ENCODE measurements at regions not wholly inside any gene's neighbourhood (a gene's known extent, or its start where the extent isn't known, plus 50 kb on each side); places are given as distances from the start of the nearest gene placed in this dataset.

DNA sequence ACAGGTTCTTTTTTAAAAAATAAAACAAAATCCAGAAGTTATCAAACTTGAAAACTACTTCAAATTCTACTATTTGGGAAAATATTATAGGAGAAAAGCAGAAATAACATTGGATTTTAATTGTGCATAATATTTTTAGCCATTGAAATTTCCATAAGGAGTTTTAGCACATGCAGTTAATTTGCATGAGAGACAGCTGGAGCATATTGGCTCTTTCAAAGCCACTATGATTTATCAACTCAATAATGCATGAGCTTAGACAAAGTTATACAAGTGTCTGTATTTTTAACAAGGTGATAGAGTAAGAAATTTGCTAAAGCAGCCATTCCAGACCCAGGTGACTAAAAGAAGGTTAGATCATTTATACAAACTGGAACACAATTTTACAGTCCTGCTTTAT, 189.0 kb upstream of the TFAP2D start:
- H3K27me3 ChIP-seq (replicated peaks; ENCODE audit: control insufficient read depth, insufficient read depth, low read length), result no peaks in the 10 kb centered on the region
- H3K9me3 ChIP-seq, result no peaks in the 10 kb centered on the region
- CTCF ChIA-PET, result no interaction called here
- Mint-ChIP-seq H3K9me3 (ENCODE audit: unreplicated experiment) (no peaks in the 10 kb centered on the region), H3K36me3 (ENCODE audit: insufficient read depth, unreplicated experiment) (no peaks in the 10 kb centered on the region), H3K4me1 (ENCODE audit: low read depth, unreplicated experiment) (no peaks in the 10 kb centered on the region), H3K27me3 (ENCODE audit: insufficient read depth, unreplicated experiment) (no peaks in the 10 kb centered on the region), H3K27ac (ENCODE audit: unreplicated experiment) (no peak overlapping the region), H3K4me3 (ENCODE audit: unreplicated experiment) (no peak overlapping the region)
- TF ChIP-seq, protein P1, sequence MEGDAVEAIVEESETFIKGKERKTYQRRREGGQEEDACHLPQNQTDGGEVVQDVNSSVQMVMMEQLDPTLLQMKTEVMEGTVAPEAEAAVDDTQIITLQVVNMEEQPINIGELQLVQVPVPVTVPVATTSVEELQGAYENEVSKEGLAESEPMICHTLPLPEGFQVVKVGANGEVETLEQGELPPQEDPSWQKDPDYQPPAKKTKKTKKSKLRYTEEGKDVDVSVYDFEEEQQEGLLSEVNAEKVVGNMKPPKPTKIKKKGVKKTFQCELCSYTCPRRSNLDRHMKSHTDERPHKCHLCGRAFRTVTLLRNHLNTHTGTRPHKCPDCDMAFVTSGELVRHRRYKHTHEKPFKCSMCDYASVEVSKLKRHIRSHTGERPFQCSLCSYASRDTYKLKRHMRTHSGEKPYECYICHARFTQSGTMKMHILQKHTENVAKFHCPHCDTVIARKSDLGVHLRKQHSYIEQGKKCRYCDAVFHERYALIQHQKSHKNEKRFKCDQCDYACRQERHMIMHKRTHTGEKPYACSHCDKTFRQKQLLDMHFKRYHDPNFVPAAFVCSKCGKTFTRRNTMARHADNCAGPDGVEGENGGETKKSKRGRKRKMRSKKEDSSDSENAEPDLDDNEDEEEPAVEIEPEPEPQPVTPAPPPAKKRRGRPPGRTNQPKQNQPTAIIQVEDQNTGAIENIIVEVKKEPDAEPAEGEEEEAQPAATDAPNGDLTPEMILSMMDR (IDR thresholded peaks at IDR 0.05; ENCODE audit: insufficient read depth in 1 of 2, low read depth in 1 of 2, low read length in 1 of 2, severe bottlenecking in 1 of 2, unreplicated experiment in 1 of 2), result no peak
- BruUV-seq (replicated peaks), result no TSS peak
- POLR2A ChIA-PET, result no interaction called here
- no peaks in the 10 kb centered on the region for H3K36me3 ChIP-seq (ENCODE audit: control insufficient read depth, insufficient read depth, low read length)
- no peak overlapping the region for H3K4me3 ChIP-seq (ENCODE audit: low read depth, low read length)
- DNase-seq, result no peak
- 0 out of 2 replicates have a peak, but pooled peaks cover 4% of the 10 kb centered on the region for H3K4me1 ChIP-seq
- intact Hi-C loops (cut with micrococcal nuclease; ENCODE audit: unreplicated experiment), result no loop called here

GRCh38 chr6:50527985-50528384, 185.3 kb upstream of the TFAP2D start:
- Histone ChIP-seq H3K4me3 (ENCODE audit: low read depth, low read length) (no peak overlapping the region), H3K9me3 (no peaks in the 10 kb centered on the region), H3K4me1 (0 out of 2 replicates have a peak, but pooled peaks cover 4% of the 10 kb centered on the region), H3K36me3 (ENCODE audit: control insufficient read depth, insufficient read depth, low read length) (no peaks in the 10 kb centered on the region), H3K27me3 (replicated peaks; ENCODE audit: control insufficient read depth, insufficient read depth, low read length) (no peaks in the 10 kb centered on the region)
- DNase-seq, result no peak
- Mint-ChIP-seq H3K4me1 (ENCODE audit: low read depth, unreplicated experiment) (no peaks in the 10 kb centered on the region), H3K27ac (ENCODE audit: unreplicated experiment) (no peak overlapping the region), H3K4me3 (ENCODE audit: unreplicated experiment) (no peak overlapping the region), H3K9me3 (ENCODE audit: unreplicated experiment) (no peaks in the 10 kb centered on the region), H3K36me3 (ENCODE audit: insufficient read depth, unreplicated experiment) (no peaks in the 10 kb centered on the region), H3K27me3 (ENCODE audit: insufficient read depth, unreplicated experiment) (no peaks in the 10 kb centered on the region)
- ChIA-PET CTCF (no interaction called here), POLR2A (no interaction called here)
- TF ChIP-seq, protein P1 (IDR thresholded peaks at IDR 0.05; ENCODE audit: insufficient read depth in 1 of 2, low read depth in 1 of 2, low read length in 1 of 2, severe bottlenecking in 1 of 2, unreplicated experiment in 1 of 2), result no peak
- no TSS peak for BruUV-seq (replicated peaks)
- intact Hi-C loops (cut with micrococcal nuclease; ENCODE audit: unreplicated experiment), result no loop called here

DNA sequence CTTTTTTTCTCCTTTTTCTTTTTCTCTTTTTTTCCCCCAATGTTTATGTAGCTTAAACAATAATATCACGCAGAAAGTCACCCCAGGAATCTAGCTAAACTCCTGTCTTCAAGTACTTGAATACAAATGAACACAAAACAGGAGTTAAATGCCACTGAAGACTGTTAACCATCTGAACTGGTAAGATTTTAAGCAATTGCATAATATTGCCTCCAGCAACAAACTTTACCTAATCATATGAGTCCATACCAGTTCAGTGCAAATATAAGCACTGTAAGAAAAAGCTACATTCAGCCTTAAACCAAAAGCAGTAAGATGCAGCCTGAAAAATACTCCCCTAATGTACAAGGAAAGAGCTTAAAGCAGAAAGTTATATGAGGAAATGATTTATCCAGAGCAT, 173.9 kb upstream of the TFAP2D start:
- intact Hi-C loops (cut with micrococcal nuclease; ENCODE audit: unreplicated experiment), result no loop called here
- Histone ChIP-seq H3K9me3 (no peaks in the 10 kb centered on the region), H3K4me3 (ENCODE audit: low read depth, low read length) (no peak overlapping the region), H3K4me1 (no peaks in the 10 kb centered on the region), H3K27me3 (replicated peaks; ENCODE audit: control insufficient read depth, insufficient read depth, low read length) (no peaks in the 10 kb centered on the region), H3K36me3 (ENCODE audit: control insufficient read depth, insufficient read depth, low read length) (no peaks in the 10 kb centered on the region)
- no peak for DNase-seq
- Mint-ChIP-seq H3K4me3 (ENCODE audit: unreplicated experiment) (no peak overlapping the region), H3K36me3 (ENCODE audit: insufficient read depth, unreplicated experiment) (no peaks in the 10 kb centered on the region), H3K27me3 (ENCODE audit: insufficient read depth, unreplicated experiment) (no peaks in the 10 kb centered on the region), H3K27ac (ENCODE audit: unreplicated experiment) (no peak overlapping the region), H3K9me3 (ENCODE audit: unreplicated experiment) (no peaks in the 10 kb centered on the region), H3K4me1 (ENCODE audit: low read depth, unreplicated experiment) (no peaks in the 10 kb centered on the region)
- POLR2A ChIA-PET, result no interaction called here
- TF ChIP-seq, protein P1 (IDR thresholded peaks at IDR 0.05; ENCODE audit: insufficient read depth in 1 of 2, low read depth in 1 of 2, low read length in 1 of 2, severe bottlenecking in 1 of 2, unreplicated experiment in 1 of 2), result no peak
- CTCF ChIA-PET, result no interaction called here
- no TSS peak for BruUV-seq (replicated peaks)
